CD4-positive, alpha-beta T cell treated with Interleukin-15 for 4 hours (primary cell): ENCODE measurements at regions not wholly inside any gene's neighbourhood (a gene's known extent, or its start where the extent isn't known, plus 50 kb on each side); places are given as distances from the start of the nearest gene placed in this dataset.
"Not testable (repeated sequence)": the region's sequence is repeated elsewhere in the genome, so short reads cannot be mapped to it uniquely, and the experiment has no call there.

Experiments used
- DNase-seq: peaks from one replicate; pipeline ENCODE4 v3.0.0-alpha.2; 2020; ENCODE audit warnings: low spot score

GRCh38 chr20:53663521-53663920 is 69.9 kb upstream of the ZNF217 start:
- DNase-seq: not testable (repeated sequence)

GRCh38 chr20:53662595-53662994 is 69.0 kb upstream of the ZNF217 start:
- no peak for DNase-seq

GRCh38 chr20:53660947-53661381 is 67.3 kb upstream of the ZNF217 start:
- DNase-seq: peak; percentile 26

- DNase-seq: peak; percentile 24
Measured at GRCh38 chr20:53660078-53660909, 66.7 kb upstream of the ZNF217 start.

- no peak for DNase-seq
Measured at GRCh38 chr20:53658973-53659372, 65.3 kb upstream of the ZNF217 start.

- DNase-seq: no peak
Measured at GRCh38 chr20:53658322-53658721, 64.7 kb upstream of the ZNF217 start.

- DNase-seq: no peak
Measured at GRCh38 chr20:53657732-53658131, 64.1 kb upstream of the ZNF217 start.

GRCh38 chr20:53657279-53657678 is 63.6 kb upstream of the ZNF217 start:
- peak; percentile 26 for DNase-seq

- no peak for DNase-seq
Measured at GRCh38 chr20:53656293-53657202, 62.9 kb upstream of the ZNF217 start.

- DNase-seq: no peak
Measured at GRCh38 chr20:53655625-53656292, 62.1 kb upstream of the ZNF217 start.

- DNase-seq: no peak
Measured at GRCh38 chr20:53654932-53655624, 61.4 kb upstream of the ZNF217 start.

GRCh38 chr20:53654521-53654920 is 60.9 kb upstream of the ZNF217 start:
- DNase-seq: not testable (repeated sequence)

- DNase-seq: no peak
Measured at GRCh38 chr20:53652859-53653517, 59.3 kb upstream of the ZNF217 start.

- peak; percentile 33 for DNase-seq
Measured at GRCh38 chr20:53652090-53652858, 58.6 kb upstream of the ZNF217 start.

GRCh38 chr20:53649493-53649892 is 55.9 kb upstream of the ZNF217 start:
- DNase-seq: not testable (repeated sequence)

GRCh38 chr20:53647286-53647821 is 53.7 kb upstream of the ZNF217 start:
- no peak for DNase-seq

- DNase-seq: no peak
Measured at GRCh38 chr20:53646550-53646949, 52.9 kb upstream of the ZNF217 start.

- DNase-seq: no peak
Measured at GRCh38 chr20:53645582-53645897, 51.9 kb upstream of the ZNF217 start.

- DNase-seq: not testable (repeated sequence)
Measured at GRCh38 chr20:53644108-53644507, 50.5 kb upstream of the ZNF217 start.
